ENCODE measurements at regions not wholly inside any gene's neighbourhood (a gene's known extent, or its start where the extent isn't known, plus 50 kb on each side); places are given as distances from the start of the nearest gene placed in this dataset.

- intact Hi-C loops (cut with DNase I) = no loop called here
- Histone ChIP-seq H3K27me3 (no peaks in the 10 kb centered on the region), H3K36me3 (no peaks in the 10 kb centered on the region), H3K27ac (no peak overlapping the region), H3K4me1 (no peaks in the 10 kb centered on the region), H3K4me3 (no peak overlapping the region), H3K9me3 (peaks cover 0 to 3% of the 10 kb centered on the region in 2 donors)
- DNase-seq = no peak
- TF ChIP-seq CTCF (IDR thresholded peaks at IDR 0.05) = no peak
- ATAC-seq = no peak
Observed at GRCh38 chr3:164387236-164387635, 691.1 kb downstream of the SI start.

GRCh38 chr3:164380156-164380555 is 698.1 kb downstream of the SI start:
- no peaks in the 10 kb centered on the region for H3K9me3 ChIP-seq
- intact Hi-C loops (cut with DNase I) = no loop called here
- DNase-seq (no peak), ATAC-seq (no peak)
- no peak overlapping the region for H3K27ac ChIP-seq
- no peaks in the 10 kb centered on the region for H3K27me3 ChIP-seq
- H3K4me1 ChIP-seq = no peaks in the 10 kb centered on the region
- H3K4me3 ChIP-seq = no peak overlapping the region
- no peak for TF ChIP-seq CTCF (IDR thresholded peaks at IDR 0.05)
- H3K36me3 ChIP-seq = no peaks in the 10 kb centered on the region

GRCh38 chr3:164377466-164377865 is 700.8 kb downstream of the SI start:
- H3K4me1 ChIP-seq = no peaks in the 10 kb centered on the region
- DNase-seq (no peak), ATAC-seq (no peak)
- H3K4me3 ChIP-seq = no peak overlapping the region
- intact Hi-C loops (cut with DNase I) = no loop called here
- H3K36me3 ChIP-seq = no peaks in the 10 kb centered on the region
- H3K27me3 ChIP-seq = no peaks in the 10 kb centered on the region
- no peak overlapping the region for H3K27ac ChIP-seq
- no peak for TF ChIP-seq CTCF (IDR thresholded peaks at IDR 0.05)
- no peaks in the 10 kb centered on the region for H3K9me3 ChIP-seq

- TF ChIP-seq CTCF (IDR thresholded peaks at IDR 0.05) = no peak
- ATAC-seq = no peak
- Histone ChIP-seq H3K36me3 (no peaks in the 10 kb centered on the region), H3K27me3 (no peaks in the 10 kb centered on the region), H3K9me3 (no peaks in the 10 kb centered on the region), H3K4me3 (no peak overlapping the region), H3K27ac (no peak overlapping the region), H3K4me1 (no peaks in the 10 kb centered on the region)
- DNase-seq = no peak
- intact Hi-C loops (cut with DNase I) = no loop called here
Observed at GRCh38 chr3:164375995-164376394, 702.3 kb downstream of the SI start.

- no peak for TF ChIP-seq CTCF (IDR thresholded peaks at IDR 0.05)
- H3K4me1 ChIP-seq = no peaks in the 10 kb centered on the region
- no peak overlapping the region for H3K4me3 ChIP-seq
- no peaks in the 10 kb centered on the region for H3K36me3 ChIP-seq
- DNase-seq (no peak), ATAC-seq (no peak)
- H3K27ac ChIP-seq = no peak overlapping the region
- H3K27me3 ChIP-seq = no peaks in the 10 kb centered on the region
- H3K9me3 ChIP-seq = no peaks in the 10 kb centered on the region
- intact Hi-C loops (cut with DNase I) = no loop called here
Observed at GRCh38 chr3:164375538-164375937, 702.8 kb downstream of the SI start.

Data from left lung (tissue), 4 donors.